Choroid plexus epithelial cell (primary cell): ENCODE measurements at regions not wholly inside any gene's neighbourhood (a gene's known extent, or its start where the extent isn't known, plus 50 kb on each side); places are given as distances from the start of the nearest gene placed in this dataset.
A peak's percentile ranks its signal among the peaks of the same experiment; 100 is the strongest.

Experiments
- DNase-seq: peaks from one replicate; pipeline ENCODE4 v3.0.0-alpha.2; 2010; ENCODE audit warnings: low read depth
- H3K4me3 ChIP-seq: 2 replicates; pipeline ENCODE4 v1.5.1; 2011; ENCODE audit warnings: low read depth, mild to moderate bottlenecking, control low read depth, low read length, moderate library complexity
- CTCF ChIP-seq: conservative IDR thresholded peaks from 2 replicates; pipeline ENCODE4 v1.5.1; 2011; ENCODE audit warnings: low read depth, mild to moderate bottlenecking, control low read depth, inconsistent platforms, low read length, moderate library complexity

- DNase-seq = no peak
- no peak for TF ChIP-seq CTCF
- no peak overlapping the region for H3K4me3 ChIP-seq
Measured at GRCh38 chr3:22582266-22582665, 620.9 kb upstream of the UBE2E2 start.

- peak; percentile 38 for DNase-seq
- no peak for TF ChIP-seq CTCF
- no peak overlapping the region for H3K4me3 ChIP-seq
Measured at GRCh38 chr3:22585504-22585903, 617.6 kb upstream of the UBE2E2 start.

- DNase-seq = no peak
- no peak for TF ChIP-seq CTCF
- no peak overlapping the region for H3K4me3 ChIP-seq
Measured at GRCh38 chr3:22585911-22586310, 617.2 kb upstream of the UBE2E2 start.

GRCh38 chr3:22587446-22587845 lies 615.7 kb upstream of the UBE2E2 start:
- no peak overlapping the region for H3K4me3 ChIP-seq
- no peak for TF ChIP-seq CTCF
- DNase-seq = no peak

- no peak for TF ChIP-seq CTCF
- no peak for DNase-seq
- no peak overlapping the region for H3K4me3 ChIP-seq
Measured at GRCh38 chr3:22593638-22594037, 609.5 kb upstream of the UBE2E2 start.

- DNase-seq = no peak
- TF ChIP-seq CTCF = no peak
Measured at GRCh38 chr3:22594990-22595389, 608.1 kb upstream of the UBE2E2 start.

GRCh38 chr3:22606461-22606860 lies 596.7 kb upstream of the UBE2E2 start:
- DNase-seq = peak; percentile 3
- TF ChIP-seq CTCF = no peak
- H3K4me3 ChIP-seq = no peak overlapping the region

More at GRCh38 chr3:22594990-22595389, 608.1 kb upstream of the UBE2E2 start:
- H3K4me3 ChIP-seq = no peak overlapping the region
